ENCODE measurements at regions not wholly inside any gene's neighbourhood (a gene's known extent, or its start where the extent isn't known, plus 50 kb on each side); places are given as distances from the start of the nearest gene placed in this dataset.

GRCh38 chr1:221925947-221926346, 184.1 kb upstream of the DUSP10 start:
- no peak for DNase-seq (ENCODE audit: extremely low read depth, low read depth)
- no peak for TF ChIP-seq CTCF (IDR thresholded peaks at IDR 0.05; ENCODE audit: low read depth, low read length)

GRCh38 chr1:221923929-221924598, 182.2 kb upstream of the DUSP10 start:
- no peak for DNase-seq (ENCODE audit: extremely low read depth, low read depth)

GRCh38 chr1:221921936-221922335, 180.0 kb upstream of the DUSP10 start:
- DNase-seq (ENCODE audit: extremely low read depth, low read depth): no peak
- TF ChIP-seq CTCF (IDR thresholded peaks at IDR 0.05; ENCODE audit: low read depth, low read length): no peak

More at GRCh38 chr1:221923929-221924598, 182.2 kb upstream of the DUSP10 start:
- TF ChIP-seq CTCF (IDR thresholded peaks at IDR 0.05; ENCODE audit: low read depth, low read length): no peak

- no peak for TF ChIP-seq CTCF (IDR thresholded peaks at IDR 0.05; ENCODE audit: low read depth, low read length)
- no peak for DNase-seq (ENCODE audit: extremely low read depth, low read depth)
Measured at GRCh38 chr1:221919743-221920142, 177.9 kb upstream of the DUSP10 start.

- no peak for TF ChIP-seq CTCF (IDR thresholded peaks at IDR 0.05; ENCODE audit: low read depth, low read length)
- no peak for DNase-seq (ENCODE audit: extremely low read depth, low read depth)
Measured at GRCh38 chr1:221919341-221919740, 177.5 kb upstream of the DUSP10 start.

- no peak for TF ChIP-seq CTCF (IDR thresholded peaks at IDR 0.05; ENCODE audit: low read depth, low read length)
- DNase-seq (ENCODE audit: extremely low read depth, low read depth): no peak
Measured at GRCh38 chr1:221916176-221916575, 174.3 kb upstream of the DUSP10 start.

- TF ChIP-seq CTCF (IDR thresholded peaks at IDR 0.05; ENCODE audit: low read depth, low read length): no peak
- no peak for DNase-seq (ENCODE audit: extremely low read depth, low read depth)
Measured at GRCh38 chr1:221915764-221916163, 173.9 kb upstream of the DUSP10 start.
